Right atrium auricular region (tissue), 2 donors: ENCODE measurements at regions not wholly inside any gene's neighbourhood (a gene's known extent, or its start where the extent isn't known, plus 50 kb on each side); places are given as distances from the start of the nearest gene placed in this dataset.

ENCODE experiments used
- DNase-seq: peaks from one replicate; pipeline ENCODE4 v3.0.0-alpha.2; 2019; ENCODE audit warnings: low spot score
- H3K27ac ChIP-seq, 2 donors: fragments of 200-600 bp; sonication (generic); 1 replicate in 1 of 2; 2 replicates in 1 of 2; pipeline ENCODE4 v1.5.1; 2016 to 2019
- H3K27me3 ChIP-seq, 2 donors: fragments of 200-600 bp; sonication (generic); one replicate each; pipeline versions ENCODE4 v1.5.1 to v1.6.0; 2017 to 2019
- H3K36me3 ChIP-seq: fragments of 200-600 bp; sonication (generic); one replicate; pipeline ENCODE4 v1.5.1; 2016
- H3K4me1 ChIP-seq, 2 donors: fragments of 200-600 bp; sonication (generic); one replicate each; pipeline versions ENCODE4 v1.5.1 to v1.6.0; 2017 to 2019
- H3K4me3 ChIP-seq, 2 donors: fragments of 200-600 bp; sonication (generic); 1 replicate in 1 of 2; 2 replicates in 1 of 2; pipeline ENCODE4 v1.5.1; 2017 to 2019; ENCODE audit warnings: mild to moderate bottlenecking in 1 of 2, moderate library complexity in 1 of 2
- H3K9me3 ChIP-seq, 2 donors: fragments of 200-600 bp; sonication (generic); one replicate each; pipeline ENCODE4 v1.5.1; 2019
- TF ChIP-seq, protein P1 (sequence below), 2 donors: fragments of 200-600 bp; sonication (generic); IDR thresholded peaks; one replicate each; pipeline ENCODE4 v1.5.1; 2019; ENCODE audit warnings: antibody characterized with exemption in 2 of 2

DNA sequence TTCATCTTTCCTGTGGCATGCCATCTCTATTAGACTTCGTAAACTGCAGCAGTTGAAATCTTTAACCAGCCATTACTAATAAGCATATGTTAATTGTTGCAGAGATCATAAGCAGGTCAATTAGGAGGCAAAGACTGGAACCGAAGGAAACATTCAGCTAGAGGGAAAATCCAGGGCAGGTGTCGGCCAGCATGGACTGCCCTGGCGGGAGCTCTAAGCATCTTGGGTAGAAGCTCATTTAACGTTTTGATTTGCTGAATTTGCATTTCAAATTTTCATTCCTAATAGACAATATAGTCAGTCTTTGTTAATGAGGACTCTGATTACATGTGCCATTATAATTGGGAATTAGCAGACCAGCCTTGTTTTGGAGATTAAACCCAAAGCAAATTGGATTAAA is 238.6 kb downstream of the POU4F1 start:
- Histone ChIP-seq H3K4me1 (no peaks in the 10 kb centered on the region), H3K9me3 (no peaks in the 10 kb centered on the region), H3K27me3 (no peaks in the 10 kb centered on the region), H3K27ac (no peak overlapping the region), H3K36me3 (no peaks in the 10 kb centered on the region), H3K4me3 (no peak overlapping the region)
- no peak for DNase-seq
- TF ChIP-seq, protein P1, sequence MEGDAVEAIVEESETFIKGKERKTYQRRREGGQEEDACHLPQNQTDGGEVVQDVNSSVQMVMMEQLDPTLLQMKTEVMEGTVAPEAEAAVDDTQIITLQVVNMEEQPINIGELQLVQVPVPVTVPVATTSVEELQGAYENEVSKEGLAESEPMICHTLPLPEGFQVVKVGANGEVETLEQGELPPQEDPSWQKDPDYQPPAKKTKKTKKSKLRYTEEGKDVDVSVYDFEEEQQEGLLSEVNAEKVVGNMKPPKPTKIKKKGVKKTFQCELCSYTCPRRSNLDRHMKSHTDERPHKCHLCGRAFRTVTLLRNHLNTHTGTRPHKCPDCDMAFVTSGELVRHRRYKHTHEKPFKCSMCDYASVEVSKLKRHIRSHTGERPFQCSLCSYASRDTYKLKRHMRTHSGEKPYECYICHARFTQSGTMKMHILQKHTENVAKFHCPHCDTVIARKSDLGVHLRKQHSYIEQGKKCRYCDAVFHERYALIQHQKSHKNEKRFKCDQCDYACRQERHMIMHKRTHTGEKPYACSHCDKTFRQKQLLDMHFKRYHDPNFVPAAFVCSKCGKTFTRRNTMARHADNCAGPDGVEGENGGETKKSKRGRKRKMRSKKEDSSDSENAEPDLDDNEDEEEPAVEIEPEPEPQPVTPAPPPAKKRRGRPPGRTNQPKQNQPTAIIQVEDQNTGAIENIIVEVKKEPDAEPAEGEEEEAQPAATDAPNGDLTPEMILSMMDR (IDR thresholded peaks at IDR 0.05), result no peak

DNA sequence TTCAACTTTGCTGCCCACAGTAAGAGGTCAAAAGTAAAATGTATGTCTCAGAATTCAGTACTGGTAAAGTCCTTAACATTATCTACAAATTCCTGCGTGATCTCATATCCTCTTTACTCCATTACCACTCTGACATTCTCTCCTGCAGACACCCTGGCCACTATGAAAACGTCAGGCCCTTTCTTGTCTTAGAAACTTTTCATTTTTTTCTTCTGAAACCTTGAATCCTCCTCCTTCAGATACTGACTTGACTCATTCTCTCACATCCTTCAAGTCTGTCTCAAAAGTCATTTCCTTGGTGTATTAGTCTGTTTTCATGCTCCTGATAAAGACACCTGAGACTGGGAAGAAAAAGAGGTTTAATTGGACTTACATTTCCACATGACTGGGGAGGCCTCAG is 262.3 kb downstream of the POU4F1 start:
- TF ChIP-seq, protein P1 (IDR thresholded peaks at IDR 0.05), result no peak
- Histone ChIP-seq H3K4me3 (no peak overlapping the region), H3K9me3 (no peaks in the 10 kb centered on the region), H3K4me1 (no peaks in the 10 kb centered on the region), H3K36me3 (no peaks in the 10 kb centered on the region), H3K27ac (no peak overlapping the region), H3K27me3 (no peaks in the 10 kb centered on the region)
- no peak for DNase-seq

DNA sequence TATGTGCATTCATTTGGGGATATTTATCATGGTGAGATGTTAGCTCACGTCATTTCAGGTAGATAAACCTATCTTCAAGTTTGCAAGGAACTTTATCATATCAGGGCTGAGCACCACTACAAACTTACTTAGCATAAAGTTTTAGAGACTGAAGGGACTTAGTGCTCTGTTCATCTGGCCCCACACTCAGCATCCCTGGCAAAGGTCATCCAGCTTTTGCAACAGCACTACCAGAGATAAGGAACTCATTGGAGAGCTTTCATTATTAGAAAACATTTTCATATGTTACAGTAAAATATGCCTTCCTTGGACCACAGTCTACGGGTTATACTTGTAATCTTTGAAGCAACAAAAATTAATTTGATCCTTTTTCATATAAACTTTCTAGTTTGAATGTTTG is 263.4 kb downstream of the POU4F1 start:
- DNase-seq, result no peak
- Histone ChIP-seq H3K27me3 (no peaks in the 10 kb centered on the region), H3K9me3 (no peaks in the 10 kb centered on the region), H3K4me1 (no peaks in the 10 kb centered on the region), H3K36me3 (no peaks in the 10 kb centered on the region), H3K4me3 (no peak overlapping the region), H3K27ac (no peak overlapping the region)
- TF ChIP-seq, protein P1 (IDR thresholded peaks at IDR 0.05), result no peak

DNA sequence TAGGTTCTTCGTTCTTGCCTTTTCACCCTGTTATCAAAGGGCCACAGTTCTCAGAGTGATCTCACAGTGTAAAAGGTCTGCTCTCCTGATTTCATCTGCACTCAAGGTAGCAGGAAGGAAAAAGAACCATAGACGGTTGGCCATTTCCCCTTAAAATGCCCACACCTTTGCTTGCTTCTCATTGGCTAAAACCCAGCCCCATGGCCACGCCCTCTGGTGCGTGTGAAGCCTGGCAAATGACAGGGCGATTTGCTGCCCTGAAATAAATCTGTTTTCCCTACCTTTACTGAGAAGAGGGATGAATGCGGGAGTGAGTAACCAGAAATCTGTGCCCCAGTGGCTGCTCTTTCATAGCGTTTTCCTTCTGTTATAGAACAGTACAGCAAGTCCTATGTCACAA is 269.3 kb downstream of the POU4F1 start:
- Histone ChIP-seq H3K36me3 (no peaks in the 10 kb centered on the region), H3K4me1 (no peaks in the 10 kb centered on the region), H3K27me3 (no peaks in the 10 kb centered on the region), H3K27ac (no peak overlapping the region), H3K9me3 (no peaks in the 10 kb centered on the region), H3K4me3 (no peak overlapping the region)
- TF ChIP-seq, protein P1 (IDR thresholded peaks at IDR 0.05), result no peak
- DNase-seq, result no peak

DNA sequence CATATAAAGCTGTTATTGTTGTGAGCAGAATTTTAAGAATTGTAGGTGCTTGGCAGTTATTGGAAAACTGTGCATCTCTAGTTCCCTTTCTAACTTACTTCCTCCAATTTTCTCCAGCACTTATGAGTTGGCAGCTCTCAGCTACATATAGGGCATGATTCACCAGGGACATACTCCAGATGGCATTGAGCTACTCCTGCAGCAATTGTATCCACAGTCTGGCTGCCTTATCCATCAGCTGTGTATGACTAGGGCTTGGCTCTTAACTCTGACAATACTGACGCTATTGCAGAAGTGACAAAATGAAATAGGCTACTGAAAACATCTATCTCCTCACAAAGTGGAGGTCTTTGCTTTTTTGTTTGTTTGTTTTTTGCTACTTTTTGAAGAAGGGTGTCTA is 276.7 kb downstream of the POU4F1 start:
- Histone ChIP-seq H3K36me3 (no peaks in the 10 kb centered on the region), H3K9me3 (no peaks in the 10 kb centered on the region), H3K4me3 (no peak overlapping the region), H3K4me1 (no peaks in the 10 kb centered on the region), H3K27me3 (no peaks in the 10 kb centered on the region), H3K27ac (no peak overlapping the region)
- no peak for DNase-seq
- TF ChIP-seq, protein P1 (IDR thresholded peaks at IDR 0.05), result no peak

DNA sequence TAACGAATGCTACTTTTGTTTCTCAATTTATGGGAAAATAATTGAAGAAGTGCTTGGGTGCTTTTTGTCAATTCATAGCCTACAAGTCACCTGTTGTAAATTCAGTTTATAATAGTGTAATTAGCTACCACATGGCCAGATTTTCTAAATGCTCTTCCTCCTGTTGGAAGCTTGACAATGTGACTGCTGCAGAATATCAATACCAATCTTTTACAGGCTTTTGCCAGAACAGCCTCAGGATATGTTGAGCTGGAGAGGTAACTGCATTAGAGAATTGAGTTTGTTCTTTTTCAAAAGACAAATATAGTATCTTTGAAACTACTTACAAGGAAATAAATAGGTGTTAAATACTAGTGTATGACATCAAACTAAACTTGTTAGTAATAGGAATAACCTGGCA is 277.8 kb downstream of the POU4F1 start:
- TF ChIP-seq, protein P1 (IDR thresholded peaks at IDR 0.05), result no peak
- H3K9me3 ChIP-seq, result no peaks in the 10 kb centered on the region
- no peak for DNase-seq
- H3K27me3 ChIP-seq, result no peaks in the 10 kb centered on the region
- H3K36me3 ChIP-seq, result no peaks in the 10 kb centered on the region
- no peak overlapping the region for H3K4me3 ChIP-seq
- no peaks in the 10 kb centered on the region for H3K4me1 ChIP-seq
- no peak overlapping the region for H3K27ac ChIP-seq
